IMR-90 (cell line): ENCODE measurements at regions not wholly inside any gene's neighbourhood (a gene's known extent, or its start where the extent isn't known, plus 50 kb on each side); places are given as distances from the start of the nearest gene placed in this dataset.

Experiments used
- ATAC-seq: fragments of 200-7000 bp; cut with Tn5 transposase; 2 replicates; pipeline ENCODE4 v1.9.1; 2020; ENCODE audit warnings: low read depth, mild to moderate bottlenecking, moderate library complexity
- BruUV-seq: library from RNA; stranded (reverse); fragments of 400-500 nt; replicated peaks from 2 replicates; lab custom pipeline; 2021; lab: Mats Ljungman, UMichigan
- CTCF ChIA-PET: fragments of 300-600 bp; formaldehyde crosslinking; extraction: SDS; loops from one replicate; lab custom pipeline; 2021; ENCODE audit warnings: antibody characterized with exemption; lab: Yijun Ruan, JAX
- POLR2A ChIA-PET: fragments of 300-600 bp; sonication (Branson Sonifier 250); formaldehyde crosslinking; loops from one replicate; lab custom pipeline; 2022; ENCODE audit warnings: antibody characterized with exemption; ENCODE audit not compliant: unreplicated experiment; lab: Charles Lee
- DNase-seq: peaks from one replicate; pipeline ENCODE4 v3.0.0; 2013
- H2AFZ ChIP-seq: replicated peaks from 2 replicates; pipeline ENCODE3; 2013; ENCODE audit warnings: low read length, mild to moderate bottlenecking; ENCODE audit not compliant: poor library complexity
- H2AK5ac ChIP-seq: 2 replicates; pipeline ENCODE4 v1.6.1; 2013; ENCODE audit warnings: low read depth, low read length, inconsistent platforms
- H2AK9ac ChIP-seq: replicated peaks from 2 replicates; pipeline ENCODE3; 2013; ENCODE audit warnings: mild to moderate bottlenecking, low read depth, low read length, moderate library complexity; ENCODE audit not compliant: poor library complexity
- H2BK120ac ChIP-seq: 2 replicates; pipeline ENCODE4 v1.6.1; 2013; ENCODE audit warnings: low read depth, low read length, inconsistent platforms
- H2BK15ac ChIP-seq: 3 replicates; pipeline ENCODE4 v1.6.1; 2013; ENCODE audit warnings: low read depth, low read length, inconsistent platforms
- H2BK20ac ChIP-seq: 2 replicates; pipeline ENCODE4 v1.6.1; 2013; ENCODE audit warnings: low read depth, mild to moderate bottlenecking, inconsistent platforms, low read length, moderate library complexity
- H2BK5ac ChIP-seq: 2 replicates; pipeline ENCODE4 v1.6.1; 2013; ENCODE audit warnings: mild to moderate bottlenecking, low read depth, low read length, inconsistent platforms; ENCODE audit not compliant: poor library complexity, severe bottlenecking
- H3K14ac ChIP-seq: replicated peaks from 2 replicates; pipeline ENCODE4 v1.6.1; 2013; ENCODE audit warnings: low read depth, low read length, inconsistent platforms
- H3K18ac ChIP-seq: 2 replicates; pipeline ENCODE4 v1.6.1; 2013; ENCODE audit warnings: low read depth, low read length, control low read depth
- H3K23ac ChIP-seq: 2 replicates; pipeline ENCODE4 v1.6.1; 2013; ENCODE audit warnings: low read depth, low read length, inconsistent platforms
- H3K27ac ChIP-seq: 2 replicates; pipeline ENCODE4 v1.5.1; 2013; ENCODE audit warnings: mild to moderate bottlenecking, control low read depth, low read length; ENCODE audit not compliant: insufficient read depth
- H3K27me3 ChIP-seq: 2 replicates; pipeline ENCODE4 v1.6.1; 2013; ENCODE audit warnings: low read length; ENCODE audit not compliant: control insufficient read depth, insufficient read depth
- H3K36me3 ChIP-seq: 2 replicates; pipeline ENCODE4 v1.6.1; 2013; ENCODE audit warnings: low read length, mixed read lengths; ENCODE audit not compliant: control insufficient read depth, insufficient read depth
- H3K4ac ChIP-seq: 2 replicates; pipeline ENCODE4 v1.6.1; 2013; ENCODE audit warnings: low read depth, low read length, inconsistent platforms
- H3K4me1 ChIP-seq: 2 replicates; pipeline ENCODE4 v1.6.1; 2013; ENCODE audit warnings: low read length, mixed read lengths; ENCODE audit not compliant: control insufficient read depth, insufficient read depth
- H3K4me2 ChIP-seq: 2 replicates; pipeline ENCODE4 v1.6.1; 2013; ENCODE audit warnings: low read depth, mild to moderate bottlenecking, control low read depth, low read length, moderate library complexity
- H3K4me3 ChIP-seq: 2 replicates; pipeline ENCODE4 v1.5.1; 2013; ENCODE audit warnings: low read depth, mild to moderate bottlenecking, control low read depth, low read length, moderate library complexity; ENCODE audit not compliant: insufficient read depth
- H3K56ac ChIP-seq: 2 replicates; pipeline ENCODE4 v1.6.1; 2013; ENCODE audit warnings: low read length, inconsistent platforms; ENCODE audit not compliant: insufficient read depth; ENCODE audit errors: extremely low read depth
- H3K79me1 ChIP-seq, 2 experiments: 2 replicates each; pipeline ENCODE4 v1.6.1; 2013; ENCODE audit warnings: low read length in 2 of 2, inconsistent platforms in 1 of 2, low read depth in 1 of 2
- H3K9ac ChIP-seq: 2 replicates; pipeline ENCODE4 v1.6.1; 2013; ENCODE audit warnings: low read depth, low read length, control low read depth
- H3K9me1 ChIP-seq: 2 replicates; pipeline ENCODE4 v1.6.1; 2013; ENCODE audit warnings: low read length, inconsistent platforms; ENCODE audit not compliant: insufficient read depth
- H3K9me3 ChIP-seq: 2 replicates; pipeline ENCODE4 v1.6.1; 2013; ENCODE audit warnings: low read length; ENCODE audit not compliant: control insufficient read depth, insufficient read depth
- H4K20me1 ChIP-seq: 2 replicates; pipeline ENCODE4 v1.6.1; 2013; ENCODE audit warnings: low read length, inconsistent platforms; ENCODE audit not compliant: insufficient read depth
- H4K5ac ChIP-seq: 2 replicates; pipeline ENCODE4 v1.6.1; 2013; ENCODE audit warnings: mild to moderate bottlenecking, low read depth, low read length, control low read depth
- H4K8ac ChIP-seq, 2 experiments: 2 replicates each; pipeline ENCODE4 v1.6.1; 2013; ENCODE audit warnings: low read depth in 2 of 2, low read length in 2 of 2, control low read depth in 1 of 2, inconsistent platforms in 1 of 2
- H4K91ac ChIP-seq: 2 replicates; pipeline ENCODE4 v1.6.1; 2013; ENCODE audit warnings: low read depth, low read length, inconsistent platforms; ENCODE audit not compliant: insufficient read depth
- BHLHE40 ChIP-seq: fragments of 150-350 bp; IDR thresholded peaks from 2 replicates; pipeline ENCODE4 v1.6.1; 2016; ENCODE audit warnings: mild to moderate bottlenecking, low read depth, low read length
- CEBPB ChIP-seq: IDR thresholded peaks from 2 replicates; pipeline ENCODE4 v1.6.1; 2012; ENCODE audit warnings: low read depth, low read length, improper control_type of control experiment
- CHD1 ChIP-seq: IDR thresholded peaks from 2 replicates; pipeline ENCODE4 v1.6.1; 2012; ENCODE audit warnings: low read depth, low read length, improper control_type of control experiment
- FOS ChIP-seq: fragments of 150-350 bp; IDR thresholded peaks from 2 replicates; pipeline ENCODE4 v1.6.1; 2016; ENCODE audit warnings: low read depth, low read length
- MAFK ChIP-seq: IDR thresholded peaks from 2 replicates; pipeline ENCODE4 v1.6.1; 2012; ENCODE audit warnings: low read depth, low read length, improper control_type of control experiment
- MAZ ChIP-seq: IDR thresholded peaks from 2 replicates; pipeline ENCODE4 v1.6.1; 2012; ENCODE audit warnings: low read depth, mild to moderate bottlenecking, low read length, improper control_type of control experiment, moderate library complexity, borderline replicate concordance
- MXI1 ChIP-seq: IDR thresholded peaks from 2 replicates; pipeline ENCODE4 v1.6.1; 2012; ENCODE audit warnings: low read depth, mild to moderate bottlenecking, low read length, moderate library complexity, borderline replicate concordance
- NFE2L2 ChIP-seq: fragments of 150-350 bp; IDR thresholded peaks from 2 replicates; pipeline ENCODE4 v1.6.1; 2016; ENCODE audit warnings: low read depth, mild to moderate bottlenecking, low read length
- POLR2A ChIP-seq: IDR thresholded peaks from 2 replicates; pipeline ENCODE4 v1.6.1; 2012; ENCODE audit warnings: mild to moderate bottlenecking, low read depth, low read length
- RAD21 ChIP-seq: IDR thresholded peaks from 2 replicates; pipeline ENCODE4 v1.6.1; 2012; ENCODE audit warnings: low read length, improper control_type of control experiment
- RCOR1 ChIP-seq: IDR thresholded peaks from 2 replicates; pipeline ENCODE4 v1.6.1; 2012; ENCODE audit warnings: mild to moderate bottlenecking, low read length, improper control_type of control experiment; ENCODE audit not compliant: insufficient replicate concordance
- RFX5 ChIP-seq: IDR thresholded peaks from 2 replicates; pipeline ENCODE4 v1.8.0; 2012; ENCODE audit warnings: low read depth, mild to moderate bottlenecking, low read length, moderate library complexity
- SMC3 ChIP-seq: fragments of 150-350 bp; IDR thresholded peaks from 2 replicates; pipeline ENCODE4 v1.6.1; 2016; ENCODE audit warnings: low read depth, mild to moderate bottlenecking, antibody characterized with exemption, low read length, moderate library complexity
- USF2 ChIP-seq: fragments of 150-350 bp; IDR thresholded peaks from 2 replicates; pipeline ENCODE4 v1.6.1; 2017; ENCODE audit warnings: mild to moderate bottlenecking, antibody characterized with exemption, low read length, low read depth
- WGBS, 2 experiments: methylation state at CpG; one replicate each; pipeline versions ENCODE4 v1.1.5 to v1.1.7; 2013; ENCODE audit warnings: missing lambda C conversion rate in 2 of 2; ENCODE audit not compliant: insufficient read length in 1 of 2; ENCODE audit errors: extremely low coverage in 2 of 2; 5-methylcytosine and 5-hydroxymethylcytosine counted together
- dilution Hi-C: fragments of 300-500 bp; cut with HindIII; formaldehyde crosslinking; loops from one replicate; pipeline ENCODE4 v1.14.3; 2018; ENCODE audit warnings: low sequenced_read_pairs; ENCODE audit not compliant: unreplicated experiment
- in situ Hi-C: fragments of 300-500 bp; cut with MboI; formaldehyde crosslinking; loops from 3 replicates; pipeline ENCODE4 v1.14.3; 2019; ENCODE audit warnings: low sequenced_read_pairs, inconsistent platforms, mixed read lengths
- intact Hi-C: fragments of 100-400 bp; cut with micrococcal nuclease; formaldehyde crosslinking; loops from 2 replicates; pipeline ENCODE4 v1.10.0; 2022
- TF ChIP-seq, protein P1 (sequence below): fragments of 150-350 bp; IDR thresholded peaks from 2 replicates; pipeline ENCODE4 v1.6.1; 2016; ENCODE audit warnings: low read depth, mild to moderate bottlenecking, low read length, moderate library complexity, borderline replicate concordance
- TF ChIP-seq, protein P2 (sequence below): conservative IDR thresholded peaks from 2 replicates; pipeline ENCODE4 v1.5.1; 2012; ENCODE audit warnings: mild to moderate bottlenecking, low read depth, low read length, improper control_type of control experiment

GRCh38 chr21:17368748-17369363, 144.0 kb upstream of the CXADR start:
- BruUV-seq: no TSS peak
- H3K9ac ChIP-seq: no peak overlapping the region
- H3K14ac ChIP-seq: no peak overlapping the region
- no peak for DNase-seq
- H3K36me3 ChIP-seq: no peaks in the 10 kb centered on the region
- no peak overlapping the region for H2BK15ac ChIP-seq
- no peak overlapping the region for H3K27ac ChIP-seq
- ChIA-PET CTCF (no interaction called here), POLR2A (no interaction called here)
- no peak for ATAC-seq
- dilution Hi-C loops: no loop called here
- H3K4me2 ChIP-seq: no peak overlapping the region
- H2BK5ac ChIP-seq: no peak overlapping the region
- no peak overlapping the region for H3K4me3 ChIP-seq
- H2AK5ac ChIP-seq: no peak overlapping the region
- TF ChIP-seq CHD1 (no peak), RAD21 (no peak), CEBPB (no peak), MXI1 (no peak), FOS (no peak), RCOR1 (no peak), NFE2L2 (no peak), USF2 (no peak), MAFK (no peak), MAZ (no peak), POLR2A (no peak), SMC3 (no peak), RFX5 (no peak), BHLHE40 (no peak)
- TF ChIP-seq, protein P1, sequence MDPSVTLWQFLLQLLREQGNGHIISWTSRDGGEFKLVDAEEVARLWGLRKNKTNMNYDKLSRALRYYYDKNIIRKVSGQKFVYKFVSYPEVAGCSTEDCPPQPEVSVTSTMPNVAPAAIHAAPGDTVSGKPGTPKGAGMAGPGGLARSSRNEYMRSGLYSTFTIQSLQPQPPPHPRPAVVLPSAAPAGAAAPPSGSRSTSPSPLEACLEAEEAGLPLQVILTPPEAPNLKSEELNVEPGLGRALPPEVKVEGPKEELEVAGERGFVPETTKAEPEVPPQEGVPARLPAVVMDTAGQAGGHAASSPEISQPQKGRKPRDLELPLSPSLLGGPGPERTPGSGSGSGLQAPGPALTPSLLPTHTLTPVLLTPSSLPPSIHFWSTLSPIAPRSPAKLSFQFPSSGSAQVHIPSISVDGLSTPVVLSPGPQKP: no peak
- TF ChIP-seq, protein P2, sequence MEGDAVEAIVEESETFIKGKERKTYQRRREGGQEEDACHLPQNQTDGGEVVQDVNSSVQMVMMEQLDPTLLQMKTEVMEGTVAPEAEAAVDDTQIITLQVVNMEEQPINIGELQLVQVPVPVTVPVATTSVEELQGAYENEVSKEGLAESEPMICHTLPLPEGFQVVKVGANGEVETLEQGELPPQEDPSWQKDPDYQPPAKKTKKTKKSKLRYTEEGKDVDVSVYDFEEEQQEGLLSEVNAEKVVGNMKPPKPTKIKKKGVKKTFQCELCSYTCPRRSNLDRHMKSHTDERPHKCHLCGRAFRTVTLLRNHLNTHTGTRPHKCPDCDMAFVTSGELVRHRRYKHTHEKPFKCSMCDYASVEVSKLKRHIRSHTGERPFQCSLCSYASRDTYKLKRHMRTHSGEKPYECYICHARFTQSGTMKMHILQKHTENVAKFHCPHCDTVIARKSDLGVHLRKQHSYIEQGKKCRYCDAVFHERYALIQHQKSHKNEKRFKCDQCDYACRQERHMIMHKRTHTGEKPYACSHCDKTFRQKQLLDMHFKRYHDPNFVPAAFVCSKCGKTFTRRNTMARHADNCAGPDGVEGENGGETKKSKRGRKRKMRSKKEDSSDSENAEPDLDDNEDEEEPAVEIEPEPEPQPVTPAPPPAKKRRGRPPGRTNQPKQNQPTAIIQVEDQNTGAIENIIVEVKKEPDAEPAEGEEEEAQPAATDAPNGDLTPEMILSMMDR: no peak
- intact Hi-C loops: no loop called here
- H2AFZ ChIP-seq: no peak overlapping the region
- H3K23ac ChIP-seq: no peak overlapping the region
- H4K91ac ChIP-seq: no peak overlapping the region
- no peak overlapping the region for H2AK9ac ChIP-seq
- in situ Hi-C loops: no loop called here
- H3K79me1 ChIP-seq: no peaks in the 10 kb centered on the region
- no peak overlapping the region for H3K18ac ChIP-seq
- H2BK120ac ChIP-seq: no peak overlapping the region
- H2BK20ac ChIP-seq: no peak overlapping the region
- H3K9me3 ChIP-seq: no peaks in the 10 kb centered on the region
- no peak overlapping the region for H3K56ac ChIP-seq
- H3K27me3 ChIP-seq: no peaks in the 10 kb centered on the region
- H4K8ac ChIP-seq: no peak overlapping the region
- no peak overlapping the region for H3K4ac ChIP-seq
- WGBS, 2 experiments: 100% methylated on average over 1 of the region's 3 CpGs; no CpG with 5 or more reads in 1 of the 2 experiments
- no peak overlapping the region for H4K5ac ChIP-seq
- peaks cover 2% of the 10 kb centered on the region; the same call in 1 of the 2 replicates for H3K4me1 ChIP-seq
- no peaks in the 10 kb centered on the region for H4K20me1 ChIP-seq
- H3K9me1 ChIP-seq: peaks cover 2% of the 10 kb centered on the region; the same call in 1 of the 2 replicates
